ENCODE measurements at regions not wholly inside any gene's neighbourhood (a gene's known extent, or its start where the extent isn't known, plus 50 kb on each side); places are given as distances from the start of the nearest gene placed in this dataset.

DNA sequence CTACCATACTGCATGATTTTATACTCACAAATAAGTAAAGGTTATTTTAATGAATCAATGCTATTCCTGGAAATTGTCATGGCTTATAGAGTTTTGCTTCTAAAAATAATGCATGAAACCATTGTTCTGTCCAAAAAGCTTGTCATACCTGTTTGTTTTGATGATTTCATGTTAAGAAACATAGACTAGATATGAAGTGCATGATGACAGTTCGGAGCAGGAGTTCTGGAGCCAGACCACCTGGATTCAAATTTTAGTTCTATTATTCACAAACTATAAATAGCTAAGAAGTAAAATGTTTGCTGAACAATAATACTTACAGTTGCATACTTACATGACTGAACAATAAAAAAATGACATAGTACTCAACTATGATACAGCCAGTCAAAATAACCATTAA, 107.0 kb upstream of the AKR1E2 start:
- TF ChIP-seq CTCF (IDR thresholded peaks at IDR 0.05; ENCODE audit: low read depth, low read length, missing input control) (no peak), ZBTB33 (IDR thresholded peaks at IDR 0.05) (no peak)

All from liver (tissue), 2 donors.